ENCODE measurements at regions not wholly inside any gene's neighbourhood (a gene's known extent, or its start where the extent isn't known, plus 50 kb on each side); places are given as distances from the start of the nearest gene placed in this dataset.

DNA sequence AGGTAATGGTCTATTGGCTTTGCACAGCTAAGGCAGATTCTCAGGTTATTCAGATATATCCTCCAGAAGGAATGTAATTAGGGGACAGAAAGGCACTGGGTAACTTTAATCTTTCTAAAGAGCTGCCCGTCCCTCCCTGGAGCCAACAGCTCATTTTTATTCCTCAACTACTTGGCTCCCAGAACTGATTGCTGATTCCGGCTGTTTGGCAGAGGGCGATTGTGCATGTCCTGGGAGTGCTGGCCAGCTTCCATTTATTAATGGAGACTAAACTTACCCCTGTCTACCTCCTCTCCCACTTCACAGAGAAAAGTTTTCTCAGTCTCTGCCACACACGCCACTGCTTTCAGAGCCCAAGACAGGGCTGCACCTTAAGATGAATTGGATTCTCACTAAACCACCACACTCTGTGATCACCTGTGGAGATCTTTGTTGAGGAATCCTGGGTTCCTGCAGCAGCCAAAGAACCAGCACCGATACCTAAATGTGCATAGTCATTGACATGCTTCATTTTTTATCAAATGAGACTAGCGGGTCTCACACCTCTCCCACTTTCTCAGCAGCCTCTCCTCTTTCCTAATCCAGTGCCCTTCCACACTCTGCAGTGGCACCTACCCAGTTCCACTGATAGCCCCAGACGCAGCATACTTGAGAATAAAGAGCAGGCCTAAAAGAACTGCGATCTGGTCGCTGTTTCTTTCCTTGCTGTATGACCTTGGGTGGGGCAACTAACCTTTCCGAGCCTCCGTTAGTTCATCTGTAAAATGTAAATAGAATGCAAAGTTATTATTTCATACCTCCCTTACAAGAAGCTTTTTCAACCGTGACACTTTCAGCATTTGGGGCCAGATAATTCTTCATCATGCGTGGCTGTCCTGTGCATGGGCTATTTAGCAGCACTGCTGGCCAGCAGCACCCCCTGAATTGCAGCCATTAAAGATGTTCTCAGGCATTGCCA lies 648.7 kb downstream of the UQCRFS1 start:
- no peak for ATAC-seq (replicated peaks in 1 of 4)
- H3K36me3 Mint-ChIP-seq = no peaks in the 10 kb centered on the region
- 92% methylated on average over 5 of the region's 13 CpGs for WGBS (ENCODE audit: insufficient coverage)
- Histone ChIP-seq H3K4me3 (ENCODE audit: control insufficient read depth in 1 of 2, extremely low read depth in 1 of 2, low read length in 1 of 2) (no peak overlapping the region), H3K27me3 (replicated peaks in 1 of 2; ENCODE audit: control insufficient read depth in 2 of 2, extremely low read depth in 1 of 2, insufficient read depth in 2 of 2, low read length in 1 of 2) (no peaks in the 10 kb centered on the region), H3K4me1 (ENCODE audit: control insufficient read depth in 1 of 2, extremely low read depth in 1 of 2, insufficient read depth in 2 of 2, low read length in 2 of 2) (no peaks in the 10 kb centered on the region), H3K27ac (ENCODE audit: low read length) (no peak overlapping the region), H3K36me3 (ENCODE audit: control insufficient read depth in 2 of 2, extremely low read depth in 1 of 2, insufficient read depth in 1 of 2, low read length in 1 of 2) (no peaks in the 10 kb centered on the region), H3K9me3 (no peaks in the 10 kb centered on the region)
- ChIA-PET CTCF (no interaction called here), POLR2A (no interaction called here)
- peaks cover 0 to 4% (median 4%) of the 10 kb centered on the region in 3 donors for H3K9me3 Mint-ChIP-seq
- H3K4me3 Mint-ChIP-seq = no peak overlapping the region
- H3K27ac Mint-ChIP-seq = no peak overlapping the region
- no peaks in the 10 kb centered on the region for H3K4me1 Mint-ChIP-seq
- H3K27me3 Mint-ChIP-seq = peaks cover 3 to 10% of the 10 kb centered on the region in 2 donors
- no peak for DNase-seq

GRCh38 chr19:28560786-28561185 lies 652.2 kb downstream of the UQCRFS1 start:
- CTCF ChIA-PET = no interaction called here
- DNase-seq (no peak), ATAC-seq (replicated peaks in 1 of 4) (no peak)
- Mint-ChIP-seq H3K4me1 (no peaks in the 10 kb centered on the region), H3K4me3 (no peak overlapping the region), H3K9me3 (peaks cover 0 to 4% (median 4%) of the 10 kb centered on the region in 3 donors), H3K36me3 (no peaks in the 10 kb centered on the region), H3K27ac (no peak overlapping the region), H3K27me3 (peaks cover 3 to 8% of the 10 kb centered on the region in 2 donors)
- H3K27ac ChIP-seq (ENCODE audit: low read length) = no peak overlapping the region
- peaks cover 0 to 4% of the 10 kb centered on the region in 2 experiments for H3K27me3 ChIP-seq (replicated peaks in 1 of 2; ENCODE audit: control insufficient read depth in 2 of 2, extremely low read depth in 1 of 2, insufficient read depth in 2 of 2, low read length in 1 of 2)
- H3K4me1 ChIP-seq (ENCODE audit: control insufficient read depth in 1 of 2, extremely low read depth in 1 of 2, insufficient read depth in 2 of 2, low read length in 2 of 2) = no peaks in the 10 kb centered on the region
- no CpG with 5 or more reads among the region's 4 CpGs for WGBS (ENCODE audit: insufficient coverage)
- POLR2A ChIA-PET = no interaction called here
- no peaks in the 10 kb centered on the region for H3K36me3 ChIP-seq (ENCODE audit: control insufficient read depth in 2 of 2, extremely low read depth in 1 of 2, insufficient read depth in 1 of 2, low read length in 1 of 2)
- H3K4me3 ChIP-seq (ENCODE audit: control insufficient read depth in 1 of 2, extremely low read depth in 1 of 2, low read length in 1 of 2) = no peak overlapping the region
- no peaks in the 10 kb centered on the region for H3K9me3 ChIP-seq

DNA sequence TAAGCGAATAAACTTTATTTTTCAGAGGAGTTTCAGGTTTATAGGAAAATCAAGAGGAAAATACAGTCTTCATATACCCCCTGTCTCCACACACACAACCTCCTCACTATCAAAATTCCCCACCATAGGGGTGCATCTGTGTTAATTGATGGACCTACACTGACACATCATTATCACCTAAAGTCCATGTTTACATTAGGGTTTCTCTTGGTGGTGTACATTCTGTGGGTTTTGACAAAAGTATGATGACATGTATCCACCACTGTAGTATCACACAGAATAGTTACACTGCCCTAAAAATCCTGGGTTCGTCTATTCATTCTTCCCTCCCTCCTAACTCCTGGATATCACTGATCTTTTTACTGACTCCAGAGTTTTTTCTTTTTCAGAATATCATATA lies 654.2 kb downstream of the UQCRFS1 start:
- ChIA-PET POLR2A (no interaction called here), CTCF (interaction anchor here in 1 of 2 donors (0.6 kb wide), 1 partner anchor 1665 kb away, joined by 3 read pairs; no protein-coding TSS in a partner anchor)
- peaks cover 0 to 3% of the 10 kb centered on the region in 2 experiments for H3K4me1 ChIP-seq (ENCODE audit: control insufficient read depth in 1 of 2, extremely low read depth in 1 of 2, insufficient read depth in 2 of 2, low read length in 2 of 2)
- DNase-seq (no peak), ATAC-seq (replicated peaks in 1 of 4) (no peak)
- no peaks in the 10 kb centered on the region for H3K36me3 Mint-ChIP-seq
- no peaks in the 10 kb centered on the region for H3K36me3 ChIP-seq (ENCODE audit: control insufficient read depth in 2 of 2, extremely low read depth in 1 of 2, insufficient read depth in 1 of 2, low read length in 1 of 2)
- H3K9me3 ChIP-seq = no peaks in the 10 kb centered on the region
- H3K4me1 Mint-ChIP-seq = peaks cover 0 to 2% (median 0%) of the 10 kb centered on the region in 3 donors
- peaks cover 2 to 4% (median 4%) of the 10 kb centered on the region in 3 donors for H3K9me3 Mint-ChIP-seq
- H3K27ac ChIP-seq (ENCODE audit: low read length) = no peak overlapping the region
- no peak overlapping the region for H3K4me3 ChIP-seq (ENCODE audit: control insufficient read depth in 1 of 2, extremely low read depth in 1 of 2, low read length in 1 of 2)
- WGBS (ENCODE audit: insufficient coverage) = no CpG with 5 or more reads among the region's 2 CpGs
- H3K27me3 Mint-ChIP-seq = peaks cover 3 to 8% of the 10 kb centered on the region in 2 donors
- no peak overlapping the region for H3K27ac Mint-ChIP-seq
- H3K4me3 Mint-ChIP-seq = no peak overlapping the region
- peaks cover 0 to 8% of the 10 kb centered on the region in 2 experiments for H3K27me3 ChIP-seq (replicated peaks in 1 of 2; ENCODE audit: control insufficient read depth in 2 of 2, extremely low read depth in 1 of 2, insufficient read depth in 2 of 2, low read length in 1 of 2)

- H3K36me3 Mint-ChIP-seq = no peaks in the 10 kb centered on the region
- Histone ChIP-seq H3K9me3 (no peaks in the 10 kb centered on the region), H3K36me3 (ENCODE audit: control insufficient read depth in 2 of 2, extremely low read depth in 1 of 2, insufficient read depth in 1 of 2, low read length in 1 of 2) (no peaks in the 10 kb centered on the region), H3K4me3 (ENCODE audit: control insufficient read depth in 1 of 2, extremely low read depth in 1 of 2, low read length in 1 of 2) (no peak overlapping the region), H3K27ac (ENCODE audit: low read length) (no peak overlapping the region), H3K27me3 (replicated peaks in 1 of 2; ENCODE audit: control insufficient read depth in 2 of 2, extremely low read depth in 1 of 2, insufficient read depth in 2 of 2, low read length in 1 of 2) (peaks cover 0 to 8% of the 10 kb centered on the region in 2 experiments), H3K4me1 (ENCODE audit: control insufficient read depth in 1 of 2, extremely low read depth in 1 of 2, insufficient read depth in 2 of 2, low read length in 2 of 2) (peaks cover 0 to 14% of the 10 kb centered on the region in 2 experiments)
- ChIA-PET POLR2A (no interaction called here), CTCF (no interaction called here)
- H3K9me3 Mint-ChIP-seq = peaks cover 0 to 2% (median 0%) of the 10 kb centered on the region in 3 donors
- no peak for ATAC-seq (replicated peaks in 1 of 4)
- H3K4me3 Mint-ChIP-seq = no peak overlapping the region
- no peak for DNase-seq
- no peak overlapping the region for H3K27ac Mint-ChIP-seq
- peaks cover 0 to 2% of the 10 kb centered on the region in 2 donors for H3K27me3 Mint-ChIP-seq
- H3K4me1 Mint-ChIP-seq = peaks cover 5 to 7% (median 6%) of the 10 kb centered on the region in 3 donors
Observed at GRCh38 chr19:28556371-28556770, 656.6 kb downstream of the UQCRFS1 start.

DNA sequence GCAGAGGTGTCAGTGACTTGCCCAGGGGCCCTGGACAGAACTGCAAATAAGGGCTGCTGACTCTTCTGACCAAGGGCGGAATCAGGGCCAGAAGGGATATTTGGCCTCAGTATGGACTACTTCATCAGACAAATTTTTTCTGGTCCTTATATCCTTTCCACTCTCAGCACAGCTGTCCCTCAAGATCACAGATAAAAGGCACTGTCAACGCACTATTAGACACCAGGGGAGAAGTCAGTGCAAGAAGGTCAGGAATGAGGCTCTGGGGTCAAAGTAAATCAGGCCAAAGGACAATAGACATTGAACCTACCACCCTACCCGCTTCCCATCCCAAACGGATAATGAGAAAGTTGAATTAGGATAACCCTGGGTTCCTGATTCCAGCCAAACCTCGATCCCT lies 657.6 kb downstream of the UQCRFS1 start:
- no peak overlapping the region for H3K27ac ChIP-seq (ENCODE audit: low read length)
- Mint-ChIP-seq H3K27me3 (no peaks in the 10 kb centered on the region), H3K36me3 (no peaks in the 10 kb centered on the region), H3K9me3 (peaks cover 0 to 2% (median 0%) of the 10 kb centered on the region in 3 donors), H3K4me1 (peaks cover 5 to 7% (median 6%) of the 10 kb centered on the region in 3 donors), H3K4me3 (no peak overlapping the region), H3K27ac (no peak overlapping the region)
- peaks cover 0 to 8% of the 10 kb centered on the region in 2 experiments for H3K27me3 ChIP-seq (replicated peaks in 1 of 2; ENCODE audit: control insufficient read depth in 2 of 2, extremely low read depth in 1 of 2, insufficient read depth in 2 of 2, low read length in 1 of 2)
- DNase-seq (no peak), ATAC-seq (replicated peaks in 1 of 4) (no peak)
- H3K4me1 ChIP-seq (ENCODE audit: control insufficient read depth in 1 of 2, extremely low read depth in 1 of 2, insufficient read depth in 2 of 2, low read length in 2 of 2) = peaks cover 0 to 14% of the 10 kb centered on the region in 2 experiments
- ChIA-PET POLR2A (no interaction called here), CTCF (no interaction called here)
- no peak overlapping the region for H3K4me3 ChIP-seq (ENCODE audit: control insufficient read depth in 1 of 2, extremely low read depth in 1 of 2, low read length in 1 of 2)
- no peaks in the 10 kb centered on the region for H3K9me3 ChIP-seq
- 50% methylated on average over 1 of the region's 5 CpGs for WGBS (ENCODE audit: insufficient coverage)
- no peaks in the 10 kb centered on the region for H3K36me3 ChIP-seq (ENCODE audit: control insufficient read depth in 2 of 2, extremely low read depth in 1 of 2, insufficient read depth in 1 of 2, low read length in 1 of 2)

- Mint-ChIP-seq H3K27ac (no peak overlapping the region), H3K9me3 (peaks cover 0 to 2% (median 0%) of the 10 kb centered on the region in 3 donors), H3K4me1 (peaks cover 6 to 10% (median 7%) of the 10 kb centered on the region in 3 donors), H3K36me3 (no peaks in the 10 kb centered on the region), H3K4me3 (no peak overlapping the region), H3K27me3 (no peaks in the 10 kb centered on the region)
- peaks cover 0 to 18% of the 10 kb centered on the region in 2 experiments for H3K4me1 ChIP-seq (ENCODE audit: control insufficient read depth in 1 of 2, extremely low read depth in 1 of 2, insufficient read depth in 2 of 2, low read length in 2 of 2)
- no peaks in the 10 kb centered on the region for H3K36me3 ChIP-seq (ENCODE audit: control insufficient read depth in 2 of 2, extremely low read depth in 1 of 2, insufficient read depth in 1 of 2, low read length in 1 of 2)
- POLR2A ChIA-PET = no interaction called here
- DNase-seq (no peak), ATAC-seq (replicated peaks in 1 of 4) (no peak)
- CTCF ChIA-PET = no interaction called here
- H3K9me3 ChIP-seq = no peaks in the 10 kb centered on the region
- 86% methylated on average over 1 of the region's 4 CpGs for WGBS (ENCODE audit: insufficient coverage)
- peaks cover 0 to 8% of the 10 kb centered on the region in 2 experiments for H3K27me3 ChIP-seq (replicated peaks in 1 of 2; ENCODE audit: control insufficient read depth in 2 of 2, extremely low read depth in 1 of 2, insufficient read depth in 2 of 2, low read length in 1 of 2)
- H3K4me3 ChIP-seq (ENCODE audit: control insufficient read depth in 1 of 2, extremely low read depth in 1 of 2, low read length in 1 of 2) = no peak overlapping the region
- H3K27ac ChIP-seq (ENCODE audit: low read length) = no peak overlapping the region
Observed at GRCh38 chr19:28554321-28555091, 658.4 kb downstream of the UQCRFS1 start.
